OCI-LY7 (cell line): ENCODE measurements at regions not wholly inside any gene's neighbourhood (a gene's known extent, or its start where the extent isn't known, plus 50 kb on each side); places are given as distances from the start of the nearest gene placed in this dataset.
A peak's percentile ranks its signal among the peaks of the same experiment; 100 is the strongest.

Experiments
- BruUV-seq: library from RNA; stranded (reverse); fragments of 400-500 nt; replicated peaks from 2 replicates; lab custom pipeline; 2021; lab: Mats Ljungman, UMichigan
- CTCF ChIA-PET: fragments of 300-600 bp; sonication (Branson Sonifier 250); formaldehyde crosslinking; loops from one replicate; lab custom pipeline; 2022; ENCODE audit warnings: antibody characterized with exemption; ENCODE audit not compliant: unreplicated experiment; lab: Charles Lee
- POLR2A ChIA-PET: fragments of 300-600 bp; sonication (Branson Sonifier 250); formaldehyde crosslinking; loops from one replicate; lab custom pipeline; 2022; ENCODE audit warnings: antibody characterized with exemption; lab: Charles Lee
- DNase-seq: peaks from one replicate; pipeline ENCODE4 v3.0.0-alpha.2; 2015; ENCODE audit warnings: low spot score
- H2AFZ ChIP-seq: fragments of 200-600 bp; sonication (generic), shearing (Covaris generic); 2 replicates; pipeline ENCODE4 v1.6.1; 2014; ENCODE audit warnings: mild to moderate bottlenecking, antibody characterized with exemption, low read length, moderate library complexity
- H3K27ac ChIP-seq: fragments of 200-600 bp; sonication (generic); 2 replicates; pipeline ENCODE4 v1.5.1; 2014; ENCODE audit warnings: mixed run types, low read depth, mild to moderate bottlenecking, moderate library complexity, low read length, inconsistent platforms; ENCODE audit not compliant: poor library complexity, severe bottlenecking
- H3K36me3 ChIP-seq: fragments of 200-600 bp; sonication (generic); 2 replicates; pipeline ENCODE4 v1.6.1; 2014; ENCODE audit warnings: mild to moderate bottlenecking, antibody characterized with exemption, low read length, moderate library complexity, mixed read lengths; ENCODE audit not compliant: insufficient read depth
- H3K4me1 ChIP-seq: fragments of 200-600 bp; sonication (generic); 2 replicates; pipeline ENCODE4 v1.5.1; 2014; ENCODE audit warnings: mild to moderate bottlenecking, low read length; ENCODE audit not compliant: insufficient read depth, poor library complexity, severe bottlenecking
- H3K4me2 ChIP-seq: fragments of 200-600 bp; sonication (generic); 2 replicates; pipeline ENCODE4 v1.6.1; 2014; ENCODE audit warnings: mild to moderate bottlenecking, low read length
- H3K4me3 ChIP-seq: fragments of 200-600 bp; sonication (generic); 2 replicates; pipeline ENCODE4 v1.5.1; 2014; ENCODE audit warnings: mild to moderate bottlenecking, low read depth, low read length; ENCODE audit not compliant: poor library complexity, severe bottlenecking
- H3K79me2 ChIP-seq: fragments of 200-600 bp; sonication (generic); 2 replicates; pipeline ENCODE4 v1.6.1; 2016; ENCODE audit warnings: low read depth, mild to moderate bottlenecking, low read length, moderate library complexity, mixed read lengths; ENCODE audit not compliant: insufficient read depth
- H3K9me2 ChIP-seq: fragments of 200-600 bp; sonication (generic); 2 replicates; pipeline ENCODE4 v1.6.1; 2016; ENCODE audit warnings: mild to moderate bottlenecking, low read length, mixed read lengths; ENCODE audit not compliant: insufficient read depth
- H3K9me3 ChIP-seq: fragments of 200-600 bp; sonication (generic); 2 replicates; pipeline ENCODE4 v1.6.1; 2014; ENCODE audit warnings: mild to moderate bottlenecking, mixed run types, low read length, mixed read lengths
- H4K20me1 ChIP-seq: fragments of 200-600 bp; sonication (generic); 2 replicates; pipeline ENCODE4 v1.6.1; 2014; ENCODE audit warnings: mild to moderate bottlenecking, antibody characterized with exemption, low read length, moderate library complexity, mixed read lengths; ENCODE audit not compliant: insufficient read depth
- EZH2phosphoT487 ChIP-seq: fragments of 200-600 bp; sonication (generic); IDR thresholded peaks from 2 replicates; pipeline ENCODE4 v1.6.1; 2018; ENCODE audit warnings: low read depth, borderline replicate concordance, mild to moderate bottlenecking, mixed run types, antibody characterized with exemption, low read length, moderate library complexity, mixed read lengths
- intact Hi-C: fragments of 100-400 bp; cut with micrococcal nuclease; formaldehyde crosslinking; loops from one replicate; pipeline ENCODE4 v1.10.0; 2022; ENCODE audit not compliant: unreplicated experiment
- TF ChIP-seq, protein P1 (sequence below): fragments of 200-600 bp; sonication (generic); conservative IDR thresholded peaks from 2 replicates; pipeline ENCODE4 v1.5.1; 2014; ENCODE audit warnings: mild to moderate bottlenecking, antibody characterized with exemption, low read length, moderate library complexity, mixed read lengths

DNA sequence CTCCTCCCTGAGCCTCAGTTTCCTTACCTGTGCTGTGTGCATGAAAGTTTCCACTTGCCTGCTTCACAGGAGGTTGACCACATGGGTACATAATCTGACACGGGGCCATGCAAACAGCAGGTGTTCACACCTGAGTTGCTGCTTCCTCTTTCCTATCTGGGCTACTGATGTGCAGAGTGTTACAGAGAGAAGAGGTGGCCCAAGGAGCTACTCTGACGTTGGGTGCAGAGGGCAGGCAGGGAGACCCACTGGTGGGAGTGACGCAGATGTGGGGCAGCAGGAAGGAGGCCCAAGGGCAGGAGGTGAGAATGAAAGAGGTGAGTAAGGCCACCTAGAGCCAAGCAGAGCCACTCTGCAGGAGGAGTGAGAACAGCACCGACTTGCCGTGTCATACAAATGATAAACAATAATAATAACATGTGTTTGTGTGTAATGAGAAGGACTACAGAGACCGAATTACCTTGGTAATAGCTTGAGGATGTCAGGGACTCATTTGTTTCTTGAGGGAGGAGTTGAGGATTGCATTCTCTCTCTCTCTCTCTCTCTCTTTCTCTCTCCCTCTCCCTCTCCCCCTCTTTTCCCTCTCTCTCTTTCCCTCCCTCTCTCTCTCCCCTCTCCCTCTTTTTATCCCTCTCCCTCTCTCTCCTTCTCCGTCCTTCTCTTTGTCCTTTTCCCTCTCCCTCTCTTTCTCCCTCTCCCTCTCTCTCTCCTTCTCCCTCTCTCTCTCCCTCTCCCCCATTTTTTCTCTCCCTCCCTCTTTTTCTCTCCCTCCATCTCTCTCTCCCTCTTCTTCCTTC, 87.4 kb upstream of the IGSF21 start:
- Histone ChIP-seq H3K9me3 (no peaks in the 10 kb centered on the region), H3K4me2 (peak overlapping the region; percentile 47), H2AFZ (no peak overlapping the region), H4K20me1 (no peaks in the 10 kb centered on the region), H3K4me3 (no peak overlapping the region), H3K79me2 (no peaks in the 10 kb centered on the region), H3K4me1 (peaks cover 22% of the 10 kb centered on the region), H3K9me2 (no peaks in the 10 kb centered on the region), H3K27ac (no peak overlapping the region), H3K36me3 (no peaks in the 10 kb centered on the region)
- DNase-seq: peak; percentile 50
- intact Hi-C loops: no loop called here
- BruUV-seq: no TSS peak
- POLR2A ChIA-PET: interaction anchor here (1.8 kb wide), 1 partner anchor 13 kb away, joined by 3 read pairs; no protein-coding TSS in a partner anchor
- TF ChIP-seq EZH2phosphoT487: no peak
- TF ChIP-seq, protein P1, sequence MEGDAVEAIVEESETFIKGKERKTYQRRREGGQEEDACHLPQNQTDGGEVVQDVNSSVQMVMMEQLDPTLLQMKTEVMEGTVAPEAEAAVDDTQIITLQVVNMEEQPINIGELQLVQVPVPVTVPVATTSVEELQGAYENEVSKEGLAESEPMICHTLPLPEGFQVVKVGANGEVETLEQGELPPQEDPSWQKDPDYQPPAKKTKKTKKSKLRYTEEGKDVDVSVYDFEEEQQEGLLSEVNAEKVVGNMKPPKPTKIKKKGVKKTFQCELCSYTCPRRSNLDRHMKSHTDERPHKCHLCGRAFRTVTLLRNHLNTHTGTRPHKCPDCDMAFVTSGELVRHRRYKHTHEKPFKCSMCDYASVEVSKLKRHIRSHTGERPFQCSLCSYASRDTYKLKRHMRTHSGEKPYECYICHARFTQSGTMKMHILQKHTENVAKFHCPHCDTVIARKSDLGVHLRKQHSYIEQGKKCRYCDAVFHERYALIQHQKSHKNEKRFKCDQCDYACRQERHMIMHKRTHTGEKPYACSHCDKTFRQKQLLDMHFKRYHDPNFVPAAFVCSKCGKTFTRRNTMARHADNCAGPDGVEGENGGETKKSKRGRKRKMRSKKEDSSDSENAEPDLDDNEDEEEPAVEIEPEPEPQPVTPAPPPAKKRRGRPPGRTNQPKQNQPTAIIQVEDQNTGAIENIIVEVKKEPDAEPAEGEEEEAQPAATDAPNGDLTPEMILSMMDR: no peak
- CTCF ChIA-PET: no interaction called here

- Histone ChIP-seq H3K79me2 (no peaks in the 10 kb centered on the region), H4K20me1 (no peaks in the 10 kb centered on the region), H3K4me3 (no peak overlapping the region), H3K36me3 (no peaks in the 10 kb centered on the region), H3K9me2 (no peaks in the 10 kb centered on the region), H3K4me2 (peak overlapping the region; percentile 47), H3K4me1 (peaks cover 22% of the 10 kb centered on the region), H2AFZ (no peak overlapping the region), H3K27ac (no peak overlapping the region), H3K9me3 (no peaks in the 10 kb centered on the region)
- intact Hi-C loops: no loop called here
- CTCF ChIA-PET: no interaction called here
- no peak for TF ChIP-seq EZH2phosphoT487
- TF ChIP-seq, protein P1: no peak
- no peak for DNase-seq
- POLR2A ChIA-PET: interaction anchor here (1.8 kb wide), 1 partner anchor 12 kb away, joined by 3 read pairs; no protein-coding TSS in a partner anchor
- BruUV-seq: no TSS peak
Measured at GRCh38 chr1:18021242-18021641, 86.4 kb upstream of the IGSF21 start.
